Ecto neural progenitor cell (in vitro differentiated cells): ENCODE measurements at regions not wholly inside any gene's neighbourhood (a gene's known extent, or its start where the extent isn't known, plus 50 kb on each side); places are given as distances from the start of the nearest gene placed in this dataset.

Experiments used
- DNase-seq: peaks from one replicate; pipeline ENCODE4 v3.0.0-alpha.2; 2018; ENCODE audit warnings: low spot score

DNA sequence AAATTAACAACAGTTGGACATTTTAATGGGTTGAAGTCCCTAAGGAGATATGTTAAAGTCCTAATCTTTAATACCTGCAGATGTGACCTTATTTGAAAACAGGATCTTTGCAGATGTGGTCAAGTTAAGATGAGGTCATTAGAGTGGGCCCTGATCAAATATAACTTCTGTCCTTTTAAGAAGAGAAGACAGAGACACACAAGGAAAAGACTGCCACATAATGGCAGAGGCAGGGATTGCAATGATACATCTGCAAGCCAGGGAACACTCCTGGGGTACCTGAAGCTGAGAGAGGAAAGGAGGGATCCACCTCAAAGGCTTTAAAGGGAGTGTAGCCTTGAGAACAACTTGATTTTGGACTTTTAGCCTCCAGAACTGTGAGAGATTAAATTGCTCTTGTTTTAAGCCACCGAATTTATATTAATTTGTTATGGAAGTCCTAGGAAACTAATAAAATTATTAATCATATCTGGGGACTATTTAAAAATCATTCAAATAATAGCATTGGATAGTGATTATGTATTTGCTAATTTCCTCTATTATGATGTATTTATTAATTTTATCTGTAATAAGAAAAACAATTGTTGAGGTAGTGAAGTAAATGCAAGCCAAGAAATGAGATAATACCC is 700.0 kb upstream of the PCDH15 start:
- peak; percentile 47 for DNase-seq

DNA sequence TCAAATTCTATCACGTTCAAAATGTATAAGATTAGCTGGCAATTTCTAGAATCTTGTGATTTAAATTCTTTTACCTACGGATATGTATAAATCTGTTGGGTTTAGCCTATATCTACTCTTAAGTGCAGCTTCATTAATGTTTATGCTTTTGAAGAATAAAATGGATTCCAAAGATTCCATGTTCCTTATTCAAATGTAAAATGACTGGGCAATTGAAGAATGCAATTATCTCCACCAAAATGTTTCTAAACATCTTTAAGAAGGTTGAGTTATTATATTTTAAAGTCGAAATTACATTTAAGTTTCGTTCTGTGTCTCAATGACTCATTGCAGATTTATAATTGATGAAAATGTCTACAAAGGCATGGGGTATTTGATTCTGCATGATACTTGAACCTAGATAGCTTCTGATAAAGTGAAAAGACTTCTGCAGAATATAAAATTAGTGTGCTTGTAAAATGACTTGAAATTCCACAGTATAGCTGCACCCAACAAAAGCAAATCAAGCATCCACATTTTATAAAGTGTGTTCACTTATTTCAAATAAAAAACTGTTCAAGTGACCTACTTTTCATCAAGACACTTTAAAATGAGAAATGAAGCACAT is 697.0 kb upstream of the PCDH15 start:
- DNase-seq = no peak

DNA sequence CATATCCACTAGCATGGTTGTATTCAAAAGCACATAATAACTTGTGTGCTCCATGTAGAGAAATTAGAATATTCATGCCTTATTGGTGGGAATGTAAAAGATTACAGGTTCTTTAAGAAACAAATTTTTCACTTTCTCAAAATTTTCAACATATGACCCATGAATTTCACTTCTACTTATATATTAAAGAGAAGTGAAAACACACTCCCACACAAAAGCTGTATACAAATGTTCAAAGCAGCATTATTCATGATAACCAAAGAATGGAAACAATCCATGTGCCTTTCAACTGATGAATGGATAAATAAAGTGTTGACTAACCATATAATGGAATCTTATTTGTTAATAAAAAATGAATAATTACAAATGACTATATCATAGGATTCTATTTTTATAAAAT is 694.5 kb upstream of the PCDH15 start:
- DNase-seq = no peak

DNA sequence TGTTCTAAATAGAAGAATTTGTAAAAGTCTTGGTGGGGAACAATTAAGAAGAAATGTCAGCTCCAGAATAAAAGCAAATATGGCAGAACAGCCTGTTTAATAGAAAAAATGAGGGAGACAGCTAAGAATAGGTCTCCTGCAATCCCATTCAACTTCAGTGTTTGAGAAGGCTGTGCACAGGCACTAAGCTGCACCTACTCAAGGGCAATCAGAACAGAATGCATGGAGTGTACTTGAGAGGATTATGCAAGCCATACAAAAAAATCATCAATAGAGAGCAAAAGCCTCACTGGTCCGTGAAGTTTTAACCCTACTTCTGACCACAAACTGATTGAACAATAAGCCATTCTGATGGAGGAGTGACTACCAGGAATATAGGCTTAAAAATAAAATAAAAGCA is 690.7 kb upstream of the PCDH15 start:
- no peak for DNase-seq

DNA sequence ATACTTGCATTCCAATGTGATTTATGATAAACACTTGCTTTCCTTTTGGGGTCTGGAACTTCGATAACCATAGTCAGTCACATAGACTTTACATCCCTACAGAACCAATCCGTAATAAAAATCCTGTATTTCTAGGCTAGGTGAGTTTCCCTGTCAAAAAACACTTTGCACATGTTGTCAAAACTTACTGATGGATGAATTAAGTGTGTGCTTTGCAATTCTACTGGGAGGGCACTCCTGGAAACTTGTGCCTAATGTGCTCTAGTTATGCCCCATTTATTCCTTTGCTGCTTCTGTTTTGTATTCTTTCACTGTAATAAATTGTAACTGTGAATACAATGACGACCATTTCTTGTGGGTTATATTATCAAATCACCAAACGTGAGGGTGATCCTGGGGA is 684.8 kb upstream of the PCDH15 start:
- no peak for DNase-seq

DNA sequence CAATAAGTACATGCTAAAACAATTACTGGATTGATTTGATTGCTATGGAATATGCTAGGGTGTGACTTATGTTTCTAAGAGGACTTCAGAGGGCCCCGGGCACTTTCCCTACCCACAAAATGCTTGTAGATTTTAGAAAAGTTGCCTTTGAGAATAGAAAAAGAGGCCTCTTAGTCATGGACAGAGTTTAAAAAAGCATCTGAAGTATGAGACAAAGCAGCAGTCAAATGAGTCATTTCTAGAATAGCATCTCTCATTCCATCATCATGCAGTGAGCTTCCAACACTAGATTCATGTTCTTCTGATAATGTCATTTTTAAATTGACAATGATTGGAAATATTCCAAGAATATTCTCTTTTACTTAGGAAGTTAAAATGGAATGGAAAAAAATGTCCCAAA is 675.1 kb upstream of the PCDH15 start:
- no peak for DNase-seq

DNA sequence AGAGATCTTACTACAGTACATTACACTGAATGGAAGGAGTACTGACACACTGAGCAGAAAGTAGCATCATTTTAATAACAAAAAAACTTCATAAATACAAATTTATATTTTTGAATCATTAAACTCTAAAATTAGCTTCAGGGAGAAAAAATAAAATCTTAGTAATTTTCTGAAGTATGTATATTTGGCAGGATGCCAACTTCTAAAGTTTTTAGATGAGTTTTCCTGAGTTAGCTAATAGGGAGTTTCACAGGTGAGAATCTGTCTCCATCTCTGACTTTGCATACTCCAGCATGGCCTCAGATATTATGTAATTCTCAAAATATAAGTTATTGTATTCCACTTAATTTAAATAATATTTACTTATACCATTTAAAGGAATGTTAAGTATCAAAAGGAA is 673.2 kb upstream of the PCDH15 start:
- DNase-seq = no peak

DNA sequence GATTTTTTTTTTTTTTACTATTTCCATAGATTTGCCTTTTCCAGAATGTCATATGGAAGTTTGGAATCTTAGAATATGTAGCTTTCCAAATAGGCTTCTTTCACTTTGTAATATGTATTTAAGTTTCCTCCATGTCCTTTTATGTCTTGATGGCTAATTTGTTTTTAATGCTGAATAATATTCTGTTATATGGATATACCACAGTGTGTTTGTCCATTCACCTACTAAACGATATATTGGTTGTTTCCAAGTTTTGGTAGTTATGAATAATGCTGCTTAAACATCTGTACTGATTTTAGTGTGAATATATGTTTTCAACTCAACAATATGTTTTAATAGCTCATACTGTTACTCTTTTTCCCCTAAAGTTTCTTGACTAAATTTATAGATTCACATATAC is 669.8 kb upstream of the PCDH15 start:
- DNase-seq = no peak

DNA sequence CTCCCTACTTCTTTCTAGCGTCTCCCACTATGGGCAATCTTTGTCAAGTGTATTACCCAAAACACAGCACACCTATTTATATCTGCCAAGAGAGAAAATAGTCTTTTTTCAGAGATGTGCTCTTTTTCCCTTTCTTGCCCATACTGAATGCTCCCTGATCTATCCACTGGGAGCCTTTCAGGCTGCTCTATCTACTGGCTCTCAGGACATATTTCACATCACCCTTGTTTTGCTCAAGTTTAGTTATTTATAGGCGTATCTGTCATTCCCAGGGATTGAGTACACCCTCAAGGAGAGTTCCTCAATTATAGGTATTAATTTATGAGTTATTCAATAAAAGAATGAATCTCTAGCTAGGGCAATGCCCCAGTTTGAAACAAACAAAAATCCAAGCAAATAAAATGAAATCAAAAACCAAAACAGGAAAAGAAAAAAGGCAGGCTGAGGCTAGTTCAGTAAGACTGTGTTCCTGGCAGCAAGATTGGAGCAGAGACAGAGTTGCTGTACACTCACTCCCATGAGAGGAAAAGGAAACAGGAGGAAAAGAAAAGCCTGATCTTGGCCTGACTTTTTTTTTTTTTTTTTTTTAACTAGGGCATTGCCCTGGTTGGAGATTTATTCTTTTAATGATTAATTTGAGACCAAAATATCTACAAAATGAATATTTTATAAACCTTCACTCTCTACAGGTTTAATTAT is 665.9 kb upstream of the PCDH15 start:
- no peak for DNase-seq

DNA sequence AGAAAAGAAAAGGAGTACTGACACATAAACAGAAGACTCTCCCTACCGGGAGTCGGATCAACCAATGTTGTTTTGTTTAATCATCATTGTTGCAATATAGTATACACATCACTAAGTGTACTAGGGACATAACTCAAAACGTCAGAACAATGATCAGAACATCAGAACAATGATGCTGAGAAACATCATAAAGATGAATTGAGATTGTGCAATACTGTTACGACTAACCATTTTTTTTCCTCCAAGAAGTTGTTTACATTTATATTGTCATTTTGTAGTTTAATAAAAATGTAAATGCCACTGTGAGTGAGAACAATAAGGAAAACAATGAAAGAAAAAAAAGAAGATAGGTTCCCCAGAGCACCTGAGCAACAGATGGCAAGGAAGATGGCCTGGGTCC is 663.1 kb upstream of the PCDH15 start:
- no peak for DNase-seq

DNA sequence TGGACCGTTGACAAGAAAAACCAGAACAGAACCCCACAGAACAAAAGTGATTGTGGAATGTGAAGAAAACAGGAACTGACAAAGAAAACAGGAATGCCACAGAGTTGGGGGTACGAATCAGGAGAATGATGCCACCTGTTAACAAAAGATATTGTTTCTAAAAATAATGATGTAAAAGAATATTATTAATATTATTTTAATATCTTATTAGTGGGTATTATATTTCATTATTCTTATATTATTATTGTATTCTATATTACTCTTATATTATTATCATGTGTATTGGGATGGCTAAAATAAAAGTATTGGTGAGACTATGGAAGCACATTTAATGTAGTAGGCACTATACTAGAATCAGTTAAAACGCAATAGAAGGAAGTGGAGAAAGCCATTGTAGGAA is 659.0 kb upstream of the PCDH15 start:
- DNase-seq = no peak

DNA sequence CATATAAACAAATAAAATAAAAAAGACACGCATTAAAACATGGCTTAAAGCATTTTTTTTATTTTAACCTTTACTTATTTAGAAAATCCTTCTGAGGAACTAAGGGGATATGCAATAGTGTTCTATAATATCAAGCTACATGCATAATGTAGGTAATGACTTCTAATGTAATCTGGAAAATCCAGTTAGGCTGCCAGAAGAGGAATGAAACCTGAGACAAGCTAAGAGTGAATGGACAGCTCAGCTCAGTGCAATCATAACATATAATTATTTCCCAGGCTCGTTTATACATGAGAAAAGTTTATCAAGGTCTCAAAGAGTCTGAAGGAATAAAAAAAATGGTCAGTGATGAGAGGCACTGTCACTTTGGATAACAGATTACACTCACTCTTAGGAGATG is 649.0 kb upstream of the PCDH15 start:
- no peak for DNase-seq

DNA sequence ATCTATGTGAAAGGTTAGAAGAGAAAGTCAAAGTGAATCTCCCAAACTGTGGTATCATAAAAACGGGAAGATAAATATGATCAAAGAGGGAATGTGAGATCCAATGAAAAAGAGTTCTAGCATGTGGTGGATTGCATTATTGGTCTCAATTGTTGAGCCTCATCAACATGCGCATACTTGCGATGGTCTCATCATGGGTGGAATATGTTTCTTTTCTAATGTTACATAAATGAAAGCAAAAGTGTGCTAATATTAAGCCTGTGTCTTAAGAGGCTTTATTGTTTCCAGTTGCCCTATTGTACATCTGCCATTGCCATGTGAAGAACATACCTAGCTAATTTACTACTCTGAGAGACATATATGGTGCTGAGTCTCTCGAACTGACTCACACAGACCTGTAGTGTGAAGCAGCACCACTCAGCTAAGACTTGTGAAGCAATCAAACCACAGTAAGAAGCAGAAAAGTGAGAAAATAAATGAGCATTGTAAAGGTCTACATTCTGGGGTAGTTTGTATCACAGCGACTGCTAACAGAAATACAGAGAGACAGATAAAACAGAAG is 645.5 kb upstream of the PCDH15 start:
- no peak for DNase-seq

DNA sequence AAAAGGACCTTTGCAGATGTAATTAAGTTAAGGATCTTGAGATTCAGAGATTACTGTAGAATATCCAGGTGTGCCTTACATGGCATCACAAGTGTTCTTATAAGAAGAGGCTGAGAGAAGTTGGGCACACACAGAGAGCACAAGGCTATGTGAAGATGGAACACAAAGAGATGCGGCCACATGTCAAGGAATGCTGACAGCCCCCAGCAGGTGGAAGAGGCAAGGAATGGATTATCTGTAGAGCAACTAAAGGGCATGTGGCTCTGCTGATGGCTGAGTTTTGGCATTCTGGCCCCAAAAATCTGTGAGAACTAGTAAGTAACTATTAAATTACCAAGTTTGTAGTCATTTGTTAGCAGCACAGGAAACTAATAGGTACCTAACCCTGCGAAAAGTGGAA is 640.7 kb upstream of the PCDH15 start:
- no peak for DNase-seq

DNA sequence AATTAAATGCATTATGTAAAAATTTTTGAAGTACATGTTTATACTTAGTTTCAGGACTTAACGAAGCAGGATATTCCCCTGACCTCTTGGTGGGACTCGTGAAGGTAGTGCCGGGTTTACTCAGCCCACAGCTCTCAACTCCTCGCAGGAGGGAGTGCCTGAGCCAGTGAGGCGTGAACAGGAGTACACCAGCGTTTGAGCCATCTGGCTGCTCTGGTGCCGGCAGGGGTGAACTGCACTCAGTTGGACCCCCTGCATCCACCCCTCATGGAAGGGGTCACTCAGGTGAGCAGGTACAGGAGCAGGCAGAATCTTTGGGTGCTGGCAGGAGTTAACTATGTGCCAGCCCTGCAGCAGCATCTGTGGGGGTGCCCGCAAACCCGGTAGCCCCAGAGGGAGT is 625.1 kb upstream of the PCDH15 start:
- DNase-seq = no peak

DNA sequence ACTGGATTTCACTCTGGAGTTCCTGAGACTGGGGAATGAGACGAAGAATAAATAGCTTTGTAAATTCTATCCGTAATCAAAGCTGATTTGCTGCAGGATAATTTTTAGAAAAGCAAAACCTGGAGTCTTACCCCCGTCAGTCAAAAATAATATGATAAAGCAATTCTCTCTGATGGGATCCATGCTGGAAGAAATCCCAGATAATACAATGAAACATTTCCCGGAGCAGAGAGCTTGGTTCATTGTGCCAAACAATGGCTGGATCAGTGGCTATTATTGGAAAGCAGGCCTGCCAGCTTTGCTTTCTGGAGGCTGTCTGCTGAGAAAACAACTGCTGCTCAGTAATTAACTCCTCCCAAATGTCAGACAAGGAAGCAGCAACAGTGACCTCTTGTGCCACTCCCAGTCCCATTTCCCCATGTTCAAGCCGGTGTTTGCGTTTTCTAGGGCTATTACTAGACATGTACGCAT is 609.4 kb upstream of the PCDH15 start:
- DNase-seq = peak; percentile 69

DNA sequence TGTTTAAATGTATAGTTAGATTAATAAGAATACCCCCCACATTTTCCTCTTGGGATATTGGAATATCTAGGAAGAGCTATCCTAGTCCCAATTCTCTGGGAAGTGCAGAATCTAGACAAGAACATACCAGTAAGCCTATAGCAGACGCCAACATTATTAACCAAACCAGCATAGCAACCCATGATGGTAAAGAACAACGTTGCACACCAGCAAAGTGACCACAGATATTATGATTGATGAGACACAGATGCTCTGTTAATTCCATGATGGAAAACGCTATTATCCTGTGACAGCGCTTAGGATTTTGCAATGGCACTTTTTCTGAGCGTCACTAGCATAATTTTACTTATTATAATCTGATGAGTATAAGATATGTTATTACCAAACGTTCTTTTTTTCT is 603.1 kb upstream of the PCDH15 start:
- DNase-seq = no peak

DNA sequence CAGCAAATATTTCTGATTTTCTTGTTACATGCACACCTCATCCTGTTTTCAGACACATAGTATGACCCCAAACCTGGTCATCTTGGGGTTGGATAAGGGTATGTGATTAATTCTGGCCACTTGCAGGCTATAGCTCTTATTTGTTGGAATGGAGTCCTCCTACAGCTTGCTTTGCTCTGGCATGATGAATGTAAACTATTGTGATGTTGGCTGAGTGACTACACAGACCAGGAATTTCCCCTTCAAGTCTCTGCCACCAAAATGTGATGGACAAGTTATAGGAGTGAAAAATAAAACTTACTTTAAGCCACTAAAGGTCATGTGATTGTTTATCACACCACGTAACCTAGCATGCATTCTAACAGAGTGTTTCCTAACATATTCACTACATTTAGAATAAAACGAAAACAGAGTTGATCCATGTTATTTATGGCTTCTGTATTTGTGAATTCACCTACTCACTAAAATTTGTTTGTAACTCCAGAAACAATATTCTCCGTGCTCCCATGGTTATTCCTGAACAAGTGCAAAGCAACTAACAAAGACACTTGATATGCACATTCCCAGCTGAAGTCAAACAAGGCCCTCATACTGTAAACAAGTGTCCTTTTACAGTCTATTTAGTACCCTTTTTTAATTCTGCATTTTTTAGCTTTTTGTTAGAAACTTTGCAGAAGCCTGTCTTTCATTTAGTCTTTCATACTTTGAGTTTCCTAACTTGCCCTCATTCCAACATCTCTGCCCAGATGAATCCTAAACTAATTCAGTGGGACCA is 599.2 kb upstream of the PCDH15 start:
- no peak for DNase-seq

DNA sequence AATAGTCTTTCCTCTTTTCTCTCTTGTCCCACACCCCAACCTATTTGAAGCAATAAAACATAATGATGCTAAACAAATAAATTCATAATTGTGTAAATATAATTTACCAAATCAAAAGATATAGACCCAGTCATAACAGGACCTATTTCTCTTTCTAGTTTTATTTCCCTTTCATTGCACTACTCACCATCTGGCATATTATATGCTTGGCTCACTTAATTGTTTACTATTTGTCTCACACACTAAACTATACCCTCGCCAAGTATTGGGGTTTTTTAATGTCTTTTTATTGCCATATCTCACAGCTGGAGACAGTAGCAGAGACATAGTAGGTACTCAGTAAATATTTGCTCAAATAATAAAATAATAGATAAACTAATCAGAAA is 597.5 kb upstream of the PCDH15 start:
- no peak for DNase-seq

DNA sequence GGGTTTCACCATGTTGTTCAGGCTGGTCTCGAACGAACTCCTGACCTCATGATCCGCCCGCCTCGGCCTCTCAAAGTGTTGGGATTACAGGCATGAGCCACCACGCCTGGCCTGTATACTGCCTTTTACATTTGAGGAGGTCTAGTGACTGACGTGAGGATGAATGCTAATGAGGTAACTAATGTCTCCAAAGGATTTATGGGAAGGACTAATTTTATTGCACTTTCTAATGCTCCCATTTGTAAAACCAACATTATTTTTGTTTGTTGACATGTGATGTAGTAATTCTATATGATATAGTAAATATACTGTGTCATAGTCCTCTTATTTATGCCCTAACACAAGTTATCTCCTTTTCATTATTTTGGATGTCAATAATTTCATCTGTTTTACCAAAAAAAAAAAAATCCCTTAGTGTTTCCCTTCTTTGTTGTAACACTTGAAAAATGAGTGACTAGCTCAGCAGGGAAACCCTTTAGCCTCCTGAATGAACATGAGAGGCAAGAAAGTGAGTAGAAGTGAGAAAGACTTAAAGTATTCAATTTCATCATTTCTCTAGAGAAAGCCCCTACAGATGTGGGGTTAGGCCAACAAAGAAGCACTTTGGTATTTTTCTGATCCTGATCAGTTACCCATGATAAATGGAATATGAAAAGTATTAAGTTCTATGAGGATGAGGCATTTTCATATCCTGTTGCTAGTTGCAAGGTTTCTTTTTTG is 596.9 kb upstream of the PCDH15 start:
- DNase-seq = no peak

DNA sequence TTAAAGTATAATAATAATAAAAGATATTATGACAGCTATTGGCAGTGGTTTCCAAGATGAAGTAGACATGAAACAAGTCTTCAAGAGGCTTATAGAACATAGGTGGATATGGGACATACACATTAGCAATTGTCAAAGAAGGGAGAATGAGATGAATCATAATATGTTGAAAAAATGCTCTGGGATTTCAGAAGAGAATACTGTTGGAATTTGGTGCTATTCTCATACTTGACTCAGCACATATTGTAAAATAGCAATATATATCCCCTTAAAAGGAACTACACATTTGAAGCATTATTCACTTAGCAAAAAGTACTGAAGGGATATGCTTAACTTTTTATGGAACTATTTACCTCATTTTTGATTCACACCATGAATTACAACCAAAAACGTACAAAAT is 577.2 kb upstream of the PCDH15 start:
- DNase-seq = no peak

DNA sequence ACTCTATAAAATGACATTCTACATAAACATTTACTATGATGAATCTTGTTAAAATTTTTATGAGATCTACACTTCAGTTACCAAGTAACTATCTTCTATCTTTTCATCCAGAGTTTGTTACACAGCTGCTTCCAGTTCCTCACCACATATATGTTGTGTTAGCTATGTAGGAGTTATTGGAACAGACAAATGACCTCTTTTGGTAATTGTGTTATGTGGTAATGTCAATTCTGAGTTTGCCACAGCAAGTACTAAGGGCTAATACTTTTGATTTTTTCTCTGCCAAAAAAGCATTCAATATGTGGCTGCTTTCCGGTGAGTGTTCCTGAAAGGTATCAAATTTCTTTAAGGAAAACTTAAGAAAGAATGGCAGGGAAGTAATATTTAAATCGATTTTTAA is 573.9 kb upstream of the PCDH15 start:
- DNase-seq = no peak
